CD4-positive, alpha-beta T cell (primary cell): ENCODE measurements at regions not wholly inside any gene's neighbourhood (a gene's known extent, or its start where the extent isn't known, plus 50 kb on each side); places are given as distances from the start of the nearest gene placed in this dataset.

Experiments used
- ATAC-seq: fragments of 200-7000 bp; cut with Tn5 transposase; one replicate; pipeline ENCODE4 v1.10.0; 2022; ENCODE audit warnings: mild to moderate bottlenecking; ENCODE audit not compliant: poor library complexity
- CTCF ChIA-PET: fragments of 350-600 bp; sonication (Branson Sonifier 250); formaldehyde crosslinking; loops from one replicate; lab custom pipeline; 2021; ENCODE audit warnings: antibody characterized with exemption, inconsistent platforms; lab: Charles Lee
- POLR2A ChIA-PET: fragments of 350-600 bp; sonication (Branson Sonifier 250); formaldehyde crosslinking; loops from one replicate; lab custom pipeline; 2021; ENCODE audit warnings: antibody characterized with exemption, inconsistent platforms; lab: Charles Lee
- DNase-seq, 14 experiments: peaks; one replicate each; pipeline ENCODE4 v3.0.0-alpha.2; 2013 to 2020; ENCODE audit warnings: mixed read lengths in 2 of 14
- H3K27ac ChIP-seq, 2 donors: one replicate each; pipeline versions ENCODE4 v1.5.1 to v1.7.0; 2013; ENCODE audit warnings: low read length in 2 of 2, low read depth in 1 of 2, mild to moderate bottlenecking in 1 of 2
- H3K27me3 ChIP-seq, 2 experiments: 1 replicate in 1 of 2; 2 replicates in 1 of 2; pipeline versions ENCODE4 v1.6.1 to v1.7.0; 2013; ENCODE audit warnings: low read length in 2 of 2, control low read depth in 1 of 2, mild to moderate bottlenecking in 1 of 2, moderate library complexity in 1 of 2; ENCODE audit not compliant: insufficient read depth in 2 of 2, control insufficient read depth in 1 of 2
- H3K36me3 ChIP-seq: one replicate; pipeline ENCODE4 v1.6.1; 2013; ENCODE audit warnings: low read length, control low read depth; ENCODE audit not compliant: insufficient read depth
- H3K4me1 ChIP-seq: one replicate; pipeline ENCODE4 v1.6.1; 2013; ENCODE audit warnings: low read length, control low read depth; ENCODE audit not compliant: insufficient read depth
- H3K4me3 ChIP-seq: one replicate; pipeline ENCODE4 v1.5.1; 2013; ENCODE audit warnings: mild to moderate bottlenecking, low read length, moderate library complexity
- H3K9me3 ChIP-seq, 2 experiments: 1 replicate in 1 of 2; 2 replicates in 1 of 2; pipeline versions ENCODE4 v1.6.1 to v1.7.0; 2013; ENCODE audit warnings: low read length in 2 of 2, mild to moderate bottlenecking in 2 of 2, control low read depth in 1 of 2, moderate library complexity in 1 of 2; ENCODE audit not compliant: control insufficient read depth in 1 of 2, insufficient read depth in 1 of 2
- H3K27ac Mint-ChIP-seq: one replicate; pipeline ENCODE4 v1.8.0; 2020; ENCODE audit warnings: mixed read lengths
- H3K27me3 Mint-ChIP-seq: one replicate; pipeline ENCODE4 v1.8.0; 2021; ENCODE audit warnings: mixed read lengths
- H3K36me3 Mint-ChIP-seq: one replicate; pipeline ENCODE4 v1.8.0; 2021; ENCODE audit warnings: low read depth, mixed read lengths
- H3K4me1 Mint-ChIP-seq: one replicate; pipeline ENCODE4 v1.8.0; 2021; ENCODE audit warnings: low read depth, mixed read lengths
- H3K4me3 Mint-ChIP-seq: one replicate; pipeline ENCODE4 v1.8.0; 2020; ENCODE audit warnings: mild to moderate bottlenecking, mixed read lengths
- H3K9me3 Mint-ChIP-seq: one replicate; pipeline ENCODE4 v1.8.0; 2020; ENCODE audit warnings: mixed read lengths
- CTCF ChIP-seq: fragments of 200-600 bp; IDR thresholded peaks from one replicate; pipeline ENCODE4 v1.8.0; 2022; ENCODE audit warnings: antibody characterized with exemption, mild to moderate bottlenecking
- intact Hi-C, 2 experiments: fragments of 100-400 bp; cut with DNase I in 1 of 2; cut with micrococcal nuclease in 1 of 2; formaldehyde crosslinking; loops; one replicate each; pipeline versions ENCODE4 v1.15.1 to v1.9.0; 2023 to 2025; cut with DNase I, micrococcal nuclease

- ATAC-seq, result no peak
- Mint-ChIP-seq H3K27me3 (peaks cover 5% of the 10 kb centered on the region), H3K36me3 (no peaks in the 10 kb centered on the region), H3K4me3 (no peak overlapping the region), H3K9me3 (no peaks in the 10 kb centered on the region), H3K4me1 (no peaks in the 10 kb centered on the region), H3K27ac (no peak overlapping the region)
- DNase-seq, result no peak
- TF ChIP-seq CTCF, result no peak
- CTCF ChIA-PET, result no interaction called here
- Histone ChIP-seq H3K27me3 (no peaks in the 10 kb centered on the region), H3K27ac (no peak overlapping the region), H3K36me3 (no peaks in the 10 kb centered on the region), H3K4me3 (no peak overlapping the region), H3K4me1 (no peaks in the 10 kb centered on the region), H3K9me3 (no peaks in the 10 kb centered on the region)
- POLR2A ChIA-PET, result no interaction called here
- intact Hi-C loops, result no loop called here
Observed at GRCh38 chr3:41075975-41076374, 123.3 kb upstream of the CTNNB1 start.

- no peak for ATAC-seq
Observed at GRCh38 chr3:41076399-41076798, 122.9 kb upstream of the CTNNB1 start.

GRCh38 chr3:41080141-41080540 is 119.2 kb upstream of the CTNNB1 start:
- Histone ChIP-seq H3K4me1 (no peaks in the 10 kb centered on the region), H3K4me3 (no peak overlapping the region), H3K36me3 (no peaks in the 10 kb centered on the region), H3K27me3 (no peaks in the 10 kb centered on the region), H3K9me3 (no peaks in the 10 kb centered on the region), H3K27ac (no peak overlapping the region)
- ATAC-seq (no peak), DNase-seq (no peak)
- CTCF ChIA-PET, result no interaction called here
- no peak overlapping the region for H3K4me3 Mint-ChIP-seq
- intact Hi-C loops, result no loop called here
- TF ChIP-seq CTCF, result no peak
- no peaks in the 10 kb centered on the region for H3K27me3 Mint-ChIP-seq
- no peaks in the 10 kb centered on the region for H3K9me3 Mint-ChIP-seq
- POLR2A ChIA-PET, result no interaction called here
- no peak overlapping the region for H3K27ac Mint-ChIP-seq
- no peaks in the 10 kb centered on the region for H3K4me1 Mint-ChIP-seq
- no peaks in the 10 kb centered on the region for H3K36me3 Mint-ChIP-seq

More at GRCh38 chr3:41076399-41076798, 122.9 kb upstream of the CTNNB1 start:
- Mint-ChIP-seq H3K36me3 (no peaks in the 10 kb centered on the region), H3K27ac (no peak overlapping the region), H3K9me3 (no peaks in the 10 kb centered on the region), H3K4me1 (no peaks in the 10 kb centered on the region), H3K4me3 (no peak overlapping the region), H3K27me3 (peaks cover under 1% of the 10 kb centered on the region)
- ChIA-PET CTCF (no interaction called here), POLR2A (no interaction called here)
- Histone ChIP-seq H3K36me3 (no peaks in the 10 kb centered on the region), H3K27me3 (no peaks in the 10 kb centered on the region), H3K9me3 (no peaks in the 10 kb centered on the region), H3K27ac (no peak overlapping the region), H3K4me1 (no peaks in the 10 kb centered on the region), H3K4me3 (no peak overlapping the region)
- DNase-seq, result no peak
- no peak for TF ChIP-seq CTCF
- intact Hi-C loops, result no loop called here
